NCI-H510A treated with DMSO at 0.1 percent for 48 hours (cell line): ENCODE measurements at regions not wholly inside any gene's neighbourhood (a gene's known extent, or its start where the extent isn't known, plus 50 kb on each side); places are given as distances from the start of the nearest gene placed in this dataset.

ENCODE experiments used
- DNase-seq: peaks from one replicate; lab custom pipeline; 2025; lab: John Stamatoyannopoulos, UW

GRCh38 chr7:47147213-47147631 lies 434.7 kb downstream of the TNS3 start:
- DNase-seq = no peak

- no peak for DNase-seq
Measured at GRCh38 chr7:47145982-47146381, 435.9 kb downstream of the TNS3 start.

GRCh38 chr7:47145186-47145725 lies 436.7 kb downstream of the TNS3 start:
- no peak for DNase-seq

GRCh38 chr7:47143339-47143738 lies 438.6 kb downstream of the TNS3 start:
- no peak for DNase-seq

DNA sequence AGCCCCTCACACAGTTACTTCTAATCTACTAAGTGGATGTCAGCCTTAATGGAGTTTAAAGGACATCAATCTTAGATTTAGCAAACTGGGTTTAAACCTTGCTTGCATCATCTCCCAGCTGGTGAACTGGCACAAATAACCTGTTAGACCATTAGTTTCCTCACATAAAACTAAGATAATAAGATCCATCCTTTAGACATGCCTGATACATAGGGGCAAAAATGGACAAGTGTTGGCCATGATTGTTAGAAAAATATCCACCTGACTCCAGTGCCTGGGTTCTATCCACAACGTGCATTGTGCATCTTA lies 439.1 kb downstream of the TNS3 start:
- no peak for DNase-seq

DNA sequence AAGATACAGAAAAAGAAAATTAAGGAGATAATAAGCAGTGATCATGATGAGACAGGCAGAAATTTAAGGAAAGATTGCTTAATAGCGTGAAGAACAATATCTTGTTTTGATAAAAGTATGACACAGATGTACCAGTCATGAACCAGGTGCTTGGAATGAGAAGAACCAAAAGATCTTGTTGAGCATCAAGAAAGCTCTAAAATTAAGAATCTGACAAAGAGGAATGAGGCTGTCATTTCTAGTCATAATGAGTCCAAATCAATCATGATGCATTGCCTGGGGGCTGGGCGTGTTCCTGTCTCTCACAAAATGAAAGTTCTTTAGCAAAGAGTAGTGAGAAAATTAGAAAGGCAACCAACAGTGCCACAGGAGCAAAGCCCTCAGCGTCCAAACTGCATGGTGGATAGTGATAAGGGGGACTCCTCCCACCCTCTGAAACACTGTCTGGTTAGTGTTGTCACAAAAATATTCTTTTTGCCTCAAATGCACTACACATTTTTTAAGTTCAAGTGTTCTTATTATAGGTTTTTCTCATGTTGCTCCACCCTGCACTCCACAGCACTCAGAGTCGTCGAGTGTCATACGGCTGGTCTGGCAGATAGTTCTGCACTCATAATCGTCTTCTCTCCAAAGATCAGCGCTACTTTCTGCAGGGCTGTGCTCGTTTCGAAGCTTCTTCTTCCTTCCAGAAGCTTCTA lies 439.6 kb downstream of the TNS3 start:
- no peak for DNase-seq

- no peak for DNase-seq
Measured at GRCh38 chr7:47132471-47132870, 449.4 kb downstream of the TNS3 start.

DNA sequence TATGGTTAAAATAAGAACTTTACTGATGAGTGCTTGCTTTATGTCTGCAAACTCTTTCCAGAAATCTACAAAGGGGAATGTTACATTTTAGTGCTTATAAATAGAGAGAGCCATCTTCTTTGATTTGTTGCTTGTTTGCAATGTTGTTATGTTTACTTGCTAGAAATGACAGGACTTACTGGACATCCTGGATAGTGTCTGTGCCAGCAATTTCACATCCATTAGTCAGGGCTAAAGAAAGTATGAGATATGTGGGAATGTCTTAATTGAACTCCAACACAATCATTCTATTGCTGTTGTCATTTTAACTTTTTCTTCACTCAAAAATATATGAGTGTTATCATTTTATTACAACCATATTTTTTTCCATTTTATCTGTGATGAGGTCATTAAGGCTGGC lies 453.2 kb downstream of the TNS3 start:
- DNase-seq = no peak

- no peak for DNase-seq
Measured at GRCh38 chr7:47125529-47125928, 456.4 kb downstream of the TNS3 start.

- DNase-seq = no peak
Measured at GRCh38 chr7:47119261-47119865, 462.5 kb downstream of the TNS3 start.

- DNase-seq = no peak
Measured at GRCh38 chr7:47104206-47104549, 477.7 kb downstream of the TNS3 start.

DNA sequence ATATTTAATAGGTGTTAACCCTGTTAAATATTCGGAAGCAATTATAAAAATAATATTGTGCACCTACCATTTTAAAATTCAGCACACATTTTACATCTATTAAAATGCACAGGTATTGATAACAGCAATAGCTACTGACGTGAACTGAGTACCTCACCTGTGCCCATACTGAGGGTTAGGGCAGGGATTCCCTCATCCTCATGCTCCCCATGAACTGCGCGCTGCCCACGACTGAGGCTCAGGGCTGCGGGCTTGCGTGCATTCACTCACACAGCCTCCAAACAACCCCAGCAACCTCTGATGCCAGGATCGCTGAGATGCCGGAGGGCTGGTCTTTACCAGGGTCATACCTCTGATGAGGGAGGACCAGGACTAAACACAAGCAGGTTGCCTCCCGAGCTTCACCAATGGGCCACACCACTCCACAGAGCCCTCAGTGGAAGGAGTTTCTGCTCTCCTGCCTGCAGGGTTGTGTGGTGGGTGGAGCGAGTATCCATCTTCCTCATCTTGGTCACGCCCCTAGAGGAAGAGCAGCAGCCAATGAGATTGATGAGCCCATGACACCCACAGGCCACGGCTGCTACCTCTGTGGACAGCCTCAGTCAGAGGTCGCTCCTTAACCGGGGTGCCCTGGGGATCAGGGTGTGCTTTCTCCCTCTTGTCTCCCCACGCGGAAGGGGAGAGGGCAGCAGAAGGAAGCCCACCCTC lies 478.3 kb downstream of the TNS3 start:
- DNase-seq = no peak

DNA sequence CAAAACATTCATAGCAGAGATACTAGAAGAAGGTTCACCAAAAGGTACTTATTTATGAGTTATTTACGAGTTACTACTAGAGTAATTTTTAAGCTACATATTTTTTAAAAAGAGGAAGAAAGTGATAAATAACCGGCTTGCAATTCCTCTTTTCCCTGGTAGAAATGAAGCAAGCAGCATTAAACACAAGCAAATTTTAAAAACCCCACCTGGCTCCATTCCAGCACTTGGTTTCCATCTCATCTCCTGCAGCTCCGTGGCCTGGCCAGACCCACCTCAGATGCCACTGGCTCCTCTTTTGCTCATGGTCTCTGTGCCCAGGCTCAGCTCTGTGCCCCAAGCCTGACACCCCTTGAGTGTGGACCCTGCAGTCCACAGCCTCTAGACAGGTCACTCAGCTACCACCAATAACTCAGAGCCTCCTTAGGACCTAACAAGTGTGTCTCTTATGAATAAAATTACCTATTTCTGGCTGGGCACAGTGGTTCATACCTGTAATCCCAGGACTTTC lies 479.5 kb downstream of the TNS3 start:
- DNase-seq = no peak

DNA sequence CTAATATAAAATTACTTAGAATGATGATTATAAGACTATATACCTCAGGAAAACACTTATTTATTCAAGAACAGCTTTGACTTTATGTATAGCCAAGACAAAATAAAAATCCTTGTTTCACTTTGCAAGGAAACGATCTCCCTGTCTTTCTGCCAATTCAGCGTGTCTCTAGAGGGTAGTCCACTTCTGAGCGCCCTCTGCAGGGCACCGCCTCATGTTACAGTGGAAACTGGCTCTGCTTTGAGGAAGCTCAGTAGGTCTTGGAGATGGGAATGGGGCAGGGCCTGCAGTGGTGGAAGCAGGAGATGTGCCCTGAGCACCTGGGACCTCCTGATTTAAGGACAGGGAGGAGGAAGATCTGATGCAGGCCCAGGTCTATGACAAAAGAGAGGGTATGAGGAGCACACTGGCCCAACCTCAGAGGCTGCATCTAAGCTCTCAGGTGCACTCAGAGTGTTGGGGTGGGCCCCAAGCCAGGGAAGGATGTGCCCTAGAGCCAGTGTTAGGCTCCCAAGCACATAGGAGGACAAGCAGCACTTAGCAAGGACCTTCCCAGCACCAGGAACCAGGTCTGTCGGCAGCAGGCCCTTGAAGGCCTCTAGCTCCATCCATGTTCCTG lies 481.0 kb downstream of the TNS3 start:
- DNase-seq = no peak

DNA sequence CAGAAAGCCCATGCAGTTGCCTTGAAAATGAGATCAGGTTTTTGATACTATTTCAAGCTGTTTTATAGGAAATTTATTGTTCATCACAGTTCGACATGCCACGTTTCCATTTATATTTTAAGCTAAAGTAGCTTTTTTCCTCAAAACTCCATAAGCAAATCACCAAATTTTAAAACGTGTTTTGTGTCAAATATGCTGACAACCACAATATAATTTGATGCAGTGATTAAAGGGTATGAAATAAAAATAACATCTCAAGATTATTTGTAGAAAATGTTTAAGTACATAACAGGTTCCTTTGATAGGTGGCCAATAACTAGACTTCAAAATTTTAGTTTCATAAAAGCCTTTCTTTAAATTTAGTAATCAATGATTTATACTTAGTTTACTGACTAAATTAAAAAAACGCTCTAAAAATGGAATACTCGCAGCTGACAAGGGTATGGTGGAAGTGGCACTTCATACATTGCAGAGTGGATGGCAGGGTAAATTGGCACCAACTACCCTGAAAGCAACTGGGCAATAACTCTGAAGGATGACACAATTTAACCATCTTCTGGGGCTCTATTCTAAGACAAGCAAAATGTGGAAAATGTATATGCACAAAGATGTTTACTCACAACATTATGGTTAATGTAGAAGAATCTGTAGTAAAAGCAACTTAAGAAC lies 481.6 kb downstream of the TNS3 start:
- DNase-seq = no peak

DNA sequence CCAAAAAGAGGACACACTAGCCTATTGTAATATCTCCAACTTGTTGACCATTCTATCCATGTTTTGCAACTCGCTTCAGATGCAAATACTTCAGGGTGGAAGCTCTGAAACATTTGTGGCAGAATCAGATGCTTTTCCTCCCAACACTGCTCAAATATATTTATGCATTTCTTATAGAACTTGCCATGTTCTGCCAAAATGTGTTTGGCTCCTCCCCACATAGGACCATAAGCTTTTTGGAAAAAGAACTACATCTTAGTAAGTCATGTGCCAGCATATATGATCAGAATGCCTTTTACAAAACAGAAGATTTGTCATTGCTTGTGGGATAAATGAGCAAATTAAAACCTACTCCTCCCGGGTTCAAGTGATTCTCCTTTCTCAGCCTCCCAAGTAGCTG lies 484.5 kb downstream of the TNS3 start:
- DNase-seq = no peak

DNA sequence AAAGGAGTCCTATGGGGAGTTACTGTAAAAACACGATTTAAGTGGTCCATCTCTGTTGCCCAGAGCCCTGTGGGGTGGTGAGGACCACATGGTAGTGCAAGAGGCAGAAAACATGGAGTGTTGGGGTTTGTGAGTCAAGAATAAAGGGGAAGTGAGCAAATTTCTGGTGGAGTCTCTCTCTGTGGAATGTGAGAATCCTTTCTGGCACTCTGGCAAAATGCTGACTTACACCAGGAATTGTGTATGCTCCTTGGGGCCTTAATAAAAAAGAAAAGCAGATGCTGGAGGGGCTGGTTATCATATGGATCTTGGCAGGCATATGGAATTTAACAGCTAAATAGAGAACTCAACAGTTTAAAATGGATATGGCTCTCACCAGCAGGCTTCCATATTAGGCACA lies 486.0 kb downstream of the TNS3 start:
- no peak for DNase-seq

DNA sequence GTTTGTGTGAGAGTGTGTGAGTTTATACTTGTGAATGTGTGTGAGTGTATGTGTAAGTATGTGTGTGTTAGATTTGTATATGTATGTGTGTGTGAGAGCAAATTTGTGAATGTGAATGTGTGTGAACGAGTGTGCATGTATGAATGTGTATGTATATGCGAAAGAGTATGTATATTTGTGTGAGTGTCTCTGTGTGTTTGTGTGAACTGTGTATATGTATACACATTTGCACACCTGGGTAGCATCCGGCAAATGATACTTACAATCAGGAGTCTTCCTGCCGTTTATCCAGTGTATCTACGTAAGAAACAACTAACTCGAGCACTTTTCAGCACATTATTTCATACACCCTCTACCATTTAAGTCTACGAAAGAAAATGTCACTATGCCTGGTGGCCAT lies 487.4 kb downstream of the TNS3 start:
- no peak for DNase-seq

GRCh38 chr7:47093320-47094234 lies 488.3 kb downstream of the TNS3 start:
- DNase-seq = no peak

- no peak for DNase-seq
Measured at GRCh38 chr7:47092336-47092735, 489.6 kb downstream of the TNS3 start.

DNA sequence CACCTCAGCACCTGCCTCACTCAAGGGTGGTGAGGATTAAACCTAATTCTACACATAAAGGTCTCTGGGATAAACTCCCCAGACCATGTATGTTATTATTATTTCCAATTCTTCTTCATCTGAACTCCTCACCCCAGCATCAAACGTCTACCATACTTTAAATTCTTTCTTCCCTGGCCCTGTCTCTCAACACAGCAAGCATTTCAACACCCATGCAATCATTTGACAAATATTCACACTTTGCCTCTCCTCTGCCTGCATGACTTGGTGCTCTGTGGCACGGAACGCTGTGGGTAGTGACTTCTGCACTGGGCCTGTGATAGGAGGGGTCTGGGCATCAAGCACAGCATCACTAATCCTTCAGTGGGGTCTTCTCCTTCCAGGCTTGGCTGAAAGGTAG lies 490.8 kb downstream of the TNS3 start:
- no peak for DNase-seq
